ENCODE measurements at regions not wholly inside any gene's neighbourhood (a gene's known extent, or its start where the extent isn't known, plus 50 kb on each side); places are given as distances from the start of the nearest gene placed in this dataset.

- Histone ChIP-seq H3K4me3 (ENCODE audit: low read depth, low read length) (no peak overlapping the region), H3K36me3 (ENCODE audit: control insufficient read depth, insufficient read depth, low read length) (no peaks in the 10 kb centered on the region), H3K27me3 (ENCODE audit: control insufficient read depth, insufficient read depth, low read length) (no peaks in the 10 kb centered on the region)
- TF ChIP-seq, protein P1, sequence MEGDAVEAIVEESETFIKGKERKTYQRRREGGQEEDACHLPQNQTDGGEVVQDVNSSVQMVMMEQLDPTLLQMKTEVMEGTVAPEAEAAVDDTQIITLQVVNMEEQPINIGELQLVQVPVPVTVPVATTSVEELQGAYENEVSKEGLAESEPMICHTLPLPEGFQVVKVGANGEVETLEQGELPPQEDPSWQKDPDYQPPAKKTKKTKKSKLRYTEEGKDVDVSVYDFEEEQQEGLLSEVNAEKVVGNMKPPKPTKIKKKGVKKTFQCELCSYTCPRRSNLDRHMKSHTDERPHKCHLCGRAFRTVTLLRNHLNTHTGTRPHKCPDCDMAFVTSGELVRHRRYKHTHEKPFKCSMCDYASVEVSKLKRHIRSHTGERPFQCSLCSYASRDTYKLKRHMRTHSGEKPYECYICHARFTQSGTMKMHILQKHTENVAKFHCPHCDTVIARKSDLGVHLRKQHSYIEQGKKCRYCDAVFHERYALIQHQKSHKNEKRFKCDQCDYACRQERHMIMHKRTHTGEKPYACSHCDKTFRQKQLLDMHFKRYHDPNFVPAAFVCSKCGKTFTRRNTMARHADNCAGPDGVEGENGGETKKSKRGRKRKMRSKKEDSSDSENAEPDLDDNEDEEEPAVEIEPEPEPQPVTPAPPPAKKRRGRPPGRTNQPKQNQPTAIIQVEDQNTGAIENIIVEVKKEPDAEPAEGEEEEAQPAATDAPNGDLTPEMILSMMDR (IDR thresholded peaks at IDR 0.05; ENCODE audit: insufficient read depth, low read length, severe bottlenecking): no peak
- FAIRE-seq (no peak), DNase-seq (ENCODE audit: low read depth) (no peak)
These were observed 131.4 kb upstream of the LHCGR start for GRCh38 chr2:48886919-48887318.

GRCh38 chr2:48885841-48886240, 130.3 kb upstream of the LHCGR start:
- Histone ChIP-seq H3K36me3 (ENCODE audit: control insufficient read depth, insufficient read depth, low read length) (no peaks in the 10 kb centered on the region), H3K27me3 (ENCODE audit: control insufficient read depth, insufficient read depth, low read length) (no peaks in the 10 kb centered on the region), H3K4me3 (ENCODE audit: low read depth, low read length) (no peak overlapping the region)
- TF ChIP-seq, protein P1 (IDR thresholded peaks at IDR 0.05; ENCODE audit: insufficient read depth, low read length, severe bottlenecking): no peak
- DNase-seq (ENCODE audit: low read depth) (no peak), FAIRE-seq (no peak)

DNA sequence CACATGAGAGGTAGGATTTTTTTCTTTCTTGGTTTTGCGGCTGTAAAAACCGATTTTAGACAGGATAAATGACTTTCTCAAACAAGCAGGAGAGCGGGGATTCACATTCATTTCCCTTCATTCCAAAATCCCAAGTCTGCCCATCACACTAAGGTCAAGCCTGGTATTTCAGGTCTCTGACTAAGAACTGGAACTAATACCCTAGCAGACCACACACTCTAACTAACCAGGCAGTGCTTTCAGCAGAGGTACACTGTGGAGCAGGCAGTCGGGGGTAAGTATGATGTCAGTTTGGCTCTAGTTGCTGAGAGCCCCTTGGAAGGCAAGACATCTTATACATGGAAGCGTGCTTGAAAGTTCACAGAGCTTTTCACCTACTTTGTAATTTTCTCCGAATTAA, 128.1 kb upstream of the LHCGR start:
- FAIRE-seq (peak; percentile 28), DNase-seq (ENCODE audit: low read depth) (no peak)
- no peak overlapping the region for H3K4me3 ChIP-seq (ENCODE audit: low read depth, low read length)
- TF ChIP-seq, protein P1 (IDR thresholded peaks at IDR 0.05; ENCODE audit: insufficient read depth, low read length, severe bottlenecking): no peak
- no peaks in the 10 kb centered on the region for H3K27me3 ChIP-seq (ENCODE audit: control insufficient read depth, insufficient read depth, low read length)
- H3K36me3 ChIP-seq (ENCODE audit: control insufficient read depth, insufficient read depth, low read length): no peaks in the 10 kb centered on the region

- H3K4me3 ChIP-seq (ENCODE audit: low read depth, low read length): no peak overlapping the region
- FAIRE-seq (no peak), DNase-seq (ENCODE audit: low read depth) (no peak)
- no peaks in the 10 kb centered on the region for H3K27me3 ChIP-seq (ENCODE audit: control insufficient read depth, insufficient read depth, low read length)
- H3K36me3 ChIP-seq (ENCODE audit: control insufficient read depth, insufficient read depth, low read length): no peaks in the 10 kb centered on the region
- TF ChIP-seq, protein P1 (IDR thresholded peaks at IDR 0.05; ENCODE audit: insufficient read depth, low read length, severe bottlenecking): no peak
These were observed 118.8 kb upstream of the LHCGR start for GRCh38 chr2:48874282-48874681.

DNA sequence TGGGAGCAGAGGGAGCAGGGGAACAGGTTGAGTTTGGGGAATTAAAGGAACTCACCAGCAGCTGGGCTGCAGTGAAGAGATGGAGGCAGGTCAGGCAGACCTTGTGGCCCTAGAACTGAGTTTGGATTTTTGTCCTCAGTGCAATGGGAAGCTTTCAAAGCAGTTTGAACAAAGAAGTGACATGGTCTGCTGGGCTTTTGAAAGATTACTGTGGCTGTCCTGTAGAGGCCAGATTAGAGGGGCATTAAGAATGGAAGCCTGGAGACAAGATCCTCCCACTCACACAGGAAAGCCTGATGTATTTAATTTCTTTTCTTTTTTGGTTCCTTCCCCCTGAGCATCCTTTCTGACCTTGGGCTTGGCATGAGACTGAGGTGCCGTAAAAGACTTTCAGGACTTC, 118.1 kb upstream of the LHCGR start:
- no peaks in the 10 kb centered on the region for H3K36me3 ChIP-seq (ENCODE audit: control insufficient read depth, insufficient read depth, low read length)
- no peaks in the 10 kb centered on the region for H3K27me3 ChIP-seq (ENCODE audit: control insufficient read depth, insufficient read depth, low read length)
- no peak overlapping the region for H3K4me3 ChIP-seq (ENCODE audit: low read depth, low read length)
- no peak for FAIRE-seq
- no peak for DNase-seq (ENCODE audit: low read depth)
- TF ChIP-seq, protein P1 (IDR thresholded peaks at IDR 0.05; ENCODE audit: insufficient read depth, low read length, severe bottlenecking): no peak

DNA sequence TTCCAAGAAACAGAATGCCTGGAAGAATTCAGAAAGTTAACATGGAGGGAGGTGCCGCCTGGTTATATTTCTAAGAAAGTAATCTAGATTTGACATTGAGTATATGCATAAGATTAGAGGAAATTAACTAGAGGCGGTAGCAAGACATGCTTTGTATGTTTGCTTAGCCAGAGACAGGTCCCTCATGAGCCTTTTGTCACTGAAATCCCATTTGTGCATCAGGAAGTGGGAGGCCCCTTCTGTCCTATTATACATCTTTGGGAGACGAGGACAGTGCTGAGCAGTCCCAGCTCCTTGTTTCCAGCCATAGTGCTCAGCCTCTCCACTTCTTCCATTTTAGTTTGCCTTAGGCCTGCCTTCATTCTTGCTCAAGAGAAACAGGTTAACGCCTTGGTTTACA, 115.4 kb upstream of the LHCGR start:
- TF ChIP-seq, protein P1 (IDR thresholded peaks at IDR 0.05; ENCODE audit: insufficient read depth, low read length, severe bottlenecking): no peak
- no peak for DNase-seq (ENCODE audit: low read depth)
- no peak for FAIRE-seq
- no peaks in the 10 kb centered on the region for H3K36me3 ChIP-seq (ENCODE audit: control insufficient read depth, insufficient read depth, low read length)
- H3K4me3 ChIP-seq (ENCODE audit: low read depth, low read length): no peak overlapping the region
- H3K27me3 ChIP-seq (ENCODE audit: control insufficient read depth, insufficient read depth, low read length): no peaks in the 10 kb centered on the region
